ENCODE measurements at regions not wholly inside any gene's neighbourhood (a gene's known extent, or its start where the extent isn't known, plus 50 kb on each side); places are given as distances from the start of the nearest gene placed in this dataset.

GRCh38 chr5:166713295-166713694 lies 1578.2 kb upstream of the WWC1 start:
- H3K36me3 ChIP-seq (ENCODE audit: insufficient read depth, low read length), result no peaks in the 10 kb centered on the region
- no peaks in the 10 kb centered on the region for H4K20me1 ChIP-seq (ENCODE audit: insufficient read depth, low read length)
- H3K9ac ChIP-seq (ENCODE audit: low read length), result no peak overlapping the region
- no peaks in the 10 kb centered on the region for H3F3A ChIP-seq (ENCODE audit: insufficient read depth, low read length)
- no peaks in the 10 kb centered on the region for H3K9me3 ChIP-seq (ENCODE audit: low read length)
- no peak overlapping the region for H3K4me2 ChIP-seq (ENCODE audit: low read length)
- H2AFZ ChIP-seq (ENCODE audit: low read length), result no peak overlapping the region
- no peaks in the 10 kb centered on the region for H3K4me1 ChIP-seq (ENCODE audit: insufficient read depth, low read length, severe bottlenecking)
- H3K27me3 ChIP-seq (ENCODE audit: insufficient read depth, low read length), result no peaks in the 10 kb centered on the region
- H3K9me2 ChIP-seq (ENCODE audit: low read depth, low read length), result no peaks in the 10 kb centered on the region
- H3K4me3 ChIP-seq (ENCODE audit: low read depth, low read length, poor library complexity, severe bottlenecking), result no peak overlapping the region
- TF ChIP-seq EZH2 (IDR thresholded peaks at IDR 0.05; ENCODE audit: borderline replicate concordance, low read length) (no peak), CTCF (IDR thresholded peaks at IDR 0.05; ENCODE audit: low read length) (no peak)
- H3K79me2 ChIP-seq (ENCODE audit: insufficient read depth, low read length), result no peaks in the 10 kb centered on the region
- H3K27ac ChIP-seq (ENCODE audit: low read depth, low read length, poor library complexity, severe bottlenecking), result no peak overlapping the region

GRCh38 chr5:166716856-166717492 lies 1574.5 kb upstream of the WWC1 start:
- Histone ChIP-seq H3K9me3 (ENCODE audit: low read length) (no peaks in the 10 kb centered on the region), H2AFZ (ENCODE audit: low read length) (no peak overlapping the region), H3K36me3 (ENCODE audit: insufficient read depth, low read length) (no peaks in the 10 kb centered on the region), H3K27ac (ENCODE audit: low read depth, low read length, poor library complexity, severe bottlenecking) (no peak overlapping the region), H3K27me3 (ENCODE audit: insufficient read depth, low read length) (no peaks in the 10 kb centered on the region), H3K9ac (ENCODE audit: low read length) (no peak overlapping the region), H3K79me2 (ENCODE audit: insufficient read depth, low read length) (no peaks in the 10 kb centered on the region), H3K4me2 (ENCODE audit: low read length) (no peak overlapping the region), H3K4me3 (ENCODE audit: low read depth, low read length, poor library complexity, severe bottlenecking) (no peak overlapping the region), H4K20me1 (ENCODE audit: insufficient read depth, low read length) (no peaks in the 10 kb centered on the region), H3K9me2 (ENCODE audit: low read depth, low read length) (no peaks in the 10 kb centered on the region), H3K4me1 (ENCODE audit: insufficient read depth, low read length, severe bottlenecking) (no peaks in the 10 kb centered on the region), H3F3A (ENCODE audit: insufficient read depth, low read length) (no peaks in the 10 kb centered on the region)
- TF ChIP-seq CTCF (IDR thresholded peaks at IDR 0.05; ENCODE audit: low read length) (no peak), EZH2 (IDR thresholded peaks at IDR 0.05; ENCODE audit: borderline replicate concordance, low read length) (no peak)

GRCh38 chr5:166719991-166720390 lies 1571.5 kb upstream of the WWC1 start:
- Histone ChIP-seq H3K27ac (ENCODE audit: low read depth, low read length, poor library complexity, severe bottlenecking) (no peak overlapping the region), H3K4me3 (ENCODE audit: low read depth, low read length, poor library complexity, severe bottlenecking) (no peak overlapping the region), H3K4me1 (ENCODE audit: insufficient read depth, low read length, severe bottlenecking) (no peaks in the 10 kb centered on the region), H2AFZ (ENCODE audit: low read length) (no peak overlapping the region), H3K79me2 (ENCODE audit: insufficient read depth, low read length) (no peaks in the 10 kb centered on the region), H3K9ac (ENCODE audit: low read length) (no peak overlapping the region), H3K36me3 (ENCODE audit: insufficient read depth, low read length) (no peaks in the 10 kb centered on the region), H3K9me3 (ENCODE audit: low read length) (no peaks in the 10 kb centered on the region), H3K9me2 (ENCODE audit: low read depth, low read length) (no peaks in the 10 kb centered on the region), H3K27me3 (ENCODE audit: insufficient read depth, low read length) (no peaks in the 10 kb centered on the region), H3K4me2 (ENCODE audit: low read length) (no peak overlapping the region), H3F3A (ENCODE audit: insufficient read depth, low read length) (no peaks in the 10 kb centered on the region), H4K20me1 (ENCODE audit: insufficient read depth, low read length) (no peaks in the 10 kb centered on the region)
- TF ChIP-seq CTCF (IDR thresholded peaks at IDR 0.05; ENCODE audit: low read length), result no peak
- TF ChIP-seq EZH2 (IDR thresholded peaks at IDR 0.05; ENCODE audit: borderline replicate concordance, low read length), result no peak
